ENCODE measurements at regions not wholly inside any gene's neighbourhood (a gene's known extent, or its start where the extent isn't known, plus 50 kb on each side); places are given as distances from the start of the nearest gene placed in this dataset.

DNA sequence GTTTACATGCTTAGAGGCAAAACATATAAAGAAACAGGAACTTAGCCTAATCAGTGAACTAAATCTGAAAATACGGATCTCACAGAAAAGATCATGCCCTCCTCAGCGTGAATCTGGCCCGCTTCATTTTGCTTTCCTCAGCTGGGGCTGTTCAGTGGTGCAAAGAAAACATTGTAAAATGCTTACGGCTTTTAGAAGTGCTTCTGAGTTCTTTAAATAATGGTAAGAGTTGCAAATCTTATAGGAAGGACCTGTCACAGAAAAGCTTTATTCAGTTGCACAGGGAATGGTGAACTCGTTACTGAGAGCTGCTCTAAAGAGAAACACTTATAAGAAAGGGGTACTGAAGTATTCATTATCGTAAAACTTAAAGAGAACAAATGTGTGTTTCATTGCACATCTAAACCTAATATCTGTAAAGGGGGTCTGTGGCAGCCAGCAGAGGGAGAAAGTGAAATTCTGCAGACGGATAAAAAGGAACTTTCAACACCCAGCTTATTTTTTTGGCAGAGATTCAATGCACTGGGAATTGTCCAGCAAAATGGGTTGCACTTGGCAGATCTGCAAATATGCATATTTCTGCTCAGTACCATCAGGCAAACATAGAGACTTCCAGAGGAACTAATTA, 139.2 kb upstream of the ANK2 start:
- Histone ChIP-seq H3K4me1 (ENCODE audit: insufficient read depth, low read length) (no peaks in the 10 kb centered on the region), H3K9me3 (ENCODE audit: low read depth, low read length) (no peaks in the 10 kb centered on the region), H3K27me3 (ENCODE audit: insufficient read depth, low read length) (peaks cover 4% of the 10 kb centered on the region), H3K4me3 (ENCODE audit: low read length) (no peak overlapping the region)

DNA sequence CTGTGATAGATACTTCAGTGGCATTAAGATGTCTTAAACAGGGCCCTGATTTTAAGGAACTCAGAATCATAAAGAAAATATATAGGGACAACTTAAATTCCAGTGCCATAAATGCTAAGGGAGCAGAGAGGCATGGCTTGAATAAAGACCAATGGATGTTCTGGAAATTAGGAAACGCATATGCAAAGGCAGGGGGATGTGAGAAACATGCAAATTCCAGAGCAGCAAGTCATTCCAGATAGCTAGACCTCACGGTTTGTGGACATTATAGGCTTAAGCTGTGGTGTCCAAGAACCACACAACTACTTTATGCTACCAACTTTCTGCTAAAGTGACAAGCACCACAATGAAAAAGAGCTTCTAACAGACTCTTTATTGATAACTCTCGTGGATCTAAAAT, 132.6 kb upstream of the ANK2 start:
- Histone ChIP-seq H3K4me1 (ENCODE audit: insufficient read depth, low read length) (no peaks in the 10 kb centered on the region), H3K27me3 (ENCODE audit: insufficient read depth, low read length) (no peaks in the 10 kb centered on the region), H3K4me3 (ENCODE audit: low read length) (no peak overlapping the region), H3K9me3 (ENCODE audit: low read depth, low read length) (no peaks in the 10 kb centered on the region)

DNA sequence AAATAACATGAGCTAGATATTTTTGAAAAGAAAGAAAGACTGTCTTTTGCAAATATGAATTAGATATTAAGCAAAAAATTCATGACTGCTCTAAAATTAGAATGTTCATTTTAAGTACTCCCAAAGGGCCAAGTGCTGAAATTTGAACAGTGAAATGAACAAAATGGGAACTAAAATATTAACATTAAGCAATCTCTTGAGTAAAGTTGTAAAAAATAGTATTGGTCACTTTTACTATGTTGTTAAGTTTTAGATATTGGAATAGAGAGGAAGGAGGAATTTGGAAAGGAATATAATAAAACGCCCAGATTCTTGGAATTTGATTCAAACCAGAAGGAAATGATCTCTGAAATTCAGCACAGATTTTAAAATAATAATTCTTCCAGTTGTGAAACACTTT, 125.9 kb upstream of the ANK2 start:
- no peaks in the 10 kb centered on the region for H3K27me3 ChIP-seq (ENCODE audit: insufficient read depth, low read length)

DNA sequence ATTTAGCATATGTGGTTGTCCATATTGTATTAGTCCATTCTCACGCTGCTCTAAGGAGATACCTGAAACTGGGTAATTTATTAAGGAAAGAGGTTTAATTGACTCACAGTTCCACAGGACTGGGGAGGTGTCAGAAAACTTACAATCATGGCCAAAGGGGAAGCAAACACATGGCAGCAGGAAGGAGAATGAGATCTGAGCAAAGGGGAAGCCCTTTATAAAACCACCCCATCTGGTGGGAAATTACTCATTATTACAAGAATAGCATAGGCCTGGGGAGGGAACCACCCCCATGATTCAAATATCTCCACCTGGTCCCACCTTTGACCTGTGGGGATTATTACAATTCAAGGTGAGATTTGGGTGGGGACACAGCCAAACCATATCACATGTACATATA, 122.6 kb upstream of the ANK2 start:
- Histone ChIP-seq H3K4me1 (ENCODE audit: insufficient read depth, low read length) (no peaks in the 10 kb centered on the region), H3K4me3 (ENCODE audit: low read length) (no peak overlapping the region), H3K27me3 (ENCODE audit: insufficient read depth, low read length) (no peaks in the 10 kb centered on the region), H3K9me3 (ENCODE audit: low read depth, low read length) (no peaks in the 10 kb centered on the region)

More for the DNA sequence above, 125.9 kb upstream of the ANK2 start:
- Histone ChIP-seq H3K4me3 (ENCODE audit: low read length) (no peak overlapping the region), H3K9me3 (ENCODE audit: low read depth, low read length) (no peaks in the 10 kb centered on the region), H3K4me1 (ENCODE audit: insufficient read depth, low read length) (no peaks in the 10 kb centered on the region)

DNA sequence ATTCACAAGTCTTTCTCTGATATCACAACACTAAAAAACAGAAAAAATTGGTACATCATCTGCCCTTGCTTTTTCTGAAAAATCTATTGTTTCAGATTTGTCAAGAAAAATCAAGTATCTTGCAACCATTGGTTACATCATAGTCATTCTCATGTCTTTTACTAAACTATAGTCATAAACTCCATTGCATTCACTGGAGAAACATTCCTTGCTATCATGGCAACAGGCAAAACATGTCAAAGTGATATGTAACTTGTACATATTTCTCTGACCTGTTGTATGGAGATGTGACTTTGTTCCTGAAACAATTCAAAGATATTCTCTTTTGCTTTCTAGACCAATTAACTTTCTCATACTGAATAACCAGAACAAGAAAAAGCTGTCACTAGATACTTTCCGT, 121.9 kb upstream of the ANK2 start:
- no peaks in the 10 kb centered on the region for H3K27me3 ChIP-seq (ENCODE audit: insufficient read depth, low read length)
- H3K4me3 ChIP-seq (ENCODE audit: low read length), result no peak overlapping the region
- H3K4me1 ChIP-seq (ENCODE audit: insufficient read depth, low read length), result no peaks in the 10 kb centered on the region
- H3K9me3 ChIP-seq (ENCODE audit: low read depth, low read length), result no peaks in the 10 kb centered on the region

DNA sequence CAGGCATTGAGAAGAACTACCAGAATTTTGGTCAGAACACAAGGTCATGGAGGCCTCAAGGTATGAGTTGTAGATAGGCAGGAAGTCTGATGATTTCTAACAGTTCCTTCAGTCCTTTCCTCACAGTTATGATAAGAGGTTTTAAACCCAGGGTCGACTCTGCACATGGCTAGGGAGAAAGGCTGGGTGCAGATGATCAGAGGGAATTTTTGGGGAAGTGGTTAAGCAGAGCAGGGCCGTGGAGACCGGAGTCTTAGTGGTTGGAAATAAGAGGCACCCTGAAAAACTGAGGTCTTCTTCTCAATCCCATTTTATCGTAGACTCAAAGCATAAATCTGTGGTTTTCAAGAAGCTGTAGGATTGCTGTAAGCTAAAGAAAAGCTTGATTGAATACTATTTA, 118.5 kb upstream of the ANK2 start:
- Histone ChIP-seq H3K9me3 (ENCODE audit: low read depth, low read length) (no peaks in the 10 kb centered on the region), H3K4me3 (ENCODE audit: low read length) (no peak overlapping the region), H3K27me3 (ENCODE audit: insufficient read depth, low read length) (no peaks in the 10 kb centered on the region), H3K4me1 (ENCODE audit: insufficient read depth, low read length) (no peaks in the 10 kb centered on the region)

DNA sequence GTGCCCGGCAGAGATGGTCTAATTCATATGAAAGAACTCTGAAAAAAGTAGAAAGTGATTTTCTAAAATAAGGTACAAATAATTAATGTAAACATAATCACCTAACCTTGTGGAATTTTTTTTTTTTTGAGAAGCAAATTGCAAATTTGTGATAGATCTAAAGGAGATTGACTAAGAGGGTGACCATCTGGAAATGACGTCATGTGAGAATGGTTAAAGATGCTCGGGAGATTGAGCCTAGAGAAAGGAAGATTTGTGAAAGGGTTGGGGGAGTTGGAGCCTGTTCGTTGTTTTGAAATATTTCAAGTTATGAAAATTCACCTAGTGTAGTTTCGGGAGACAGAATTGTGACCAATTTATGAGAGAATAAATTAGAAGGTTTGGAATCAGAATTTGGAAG, 115.7 kb upstream of the ANK2 start:
- no peak overlapping the region for H3K4me3 ChIP-seq (ENCODE audit: low read length)
- no peaks in the 10 kb centered on the region for H3K9me3 ChIP-seq (ENCODE audit: low read depth, low read length)
- no peaks in the 10 kb centered on the region for H3K4me1 ChIP-seq (ENCODE audit: insufficient read depth, low read length)
- no peaks in the 10 kb centered on the region for H3K27me3 ChIP-seq (ENCODE audit: insufficient read depth, low read length)

DNA sequence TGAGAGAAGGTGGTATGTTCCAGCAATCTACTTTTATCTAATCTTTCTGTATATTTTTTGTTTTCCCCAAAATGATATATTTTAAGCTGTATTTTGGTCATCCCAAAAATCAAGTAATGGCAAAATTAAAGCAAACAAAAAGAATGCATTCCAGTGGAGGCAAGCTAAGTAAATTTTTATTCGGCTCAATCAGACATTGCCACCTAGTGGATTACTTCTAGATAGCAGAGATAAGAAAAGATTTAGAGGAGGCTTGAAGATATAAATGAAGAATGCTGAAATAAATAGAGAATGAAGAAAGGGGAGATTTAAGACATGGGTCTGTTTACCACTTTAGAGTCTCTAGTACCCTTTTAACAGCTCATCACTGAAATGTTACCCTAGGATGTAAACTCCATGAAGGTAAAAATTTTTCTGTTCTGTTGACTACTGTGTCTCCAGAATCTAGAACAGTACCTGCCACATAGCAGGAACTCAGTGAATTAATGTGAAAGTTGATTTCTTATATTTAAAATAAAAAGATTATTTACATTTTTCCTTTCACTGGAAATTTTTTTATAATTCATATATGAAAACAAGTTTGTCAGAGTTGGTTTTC, 110.9 kb upstream of the ANK2 start:
- no peaks in the 10 kb centered on the region for H3K4me1 ChIP-seq (ENCODE audit: insufficient read depth, low read length)

DNA sequence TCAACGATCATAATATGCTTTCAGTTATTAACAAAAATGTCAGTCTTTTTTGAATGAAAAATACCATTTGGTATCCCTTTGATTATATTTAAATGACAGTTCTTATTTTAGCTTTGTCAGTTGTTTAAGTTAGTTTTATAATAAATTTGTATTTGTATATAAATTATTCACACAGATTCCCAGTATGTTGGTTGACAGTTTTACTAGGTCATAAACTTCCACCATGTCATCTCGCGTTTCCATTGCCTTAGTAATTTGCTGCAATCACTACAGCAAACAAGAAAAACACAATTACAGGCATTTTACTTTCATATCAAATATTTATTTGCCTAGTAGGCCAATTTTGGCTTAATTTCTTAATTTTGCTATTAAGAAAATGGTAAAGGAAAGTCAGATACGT, 109.6 kb upstream of the ANK2 start:
- no peaks in the 10 kb centered on the region for H3K9me3 ChIP-seq (ENCODE audit: low read depth, low read length)
- H3K4me3 ChIP-seq (ENCODE audit: low read length), result no peak overlapping the region
- H3K4me1 ChIP-seq (ENCODE audit: insufficient read depth, low read length), result no peaks in the 10 kb centered on the region
- H3K27me3 ChIP-seq (ENCODE audit: insufficient read depth, low read length), result peaks cover 10% of the 10 kb centered on the region

More for the DNA sequence above, 110.9 kb upstream of the ANK2 start:
- no peak overlapping the region for H3K4me3 ChIP-seq (ENCODE audit: low read length)
- H3K27me3 ChIP-seq (ENCODE audit: insufficient read depth, low read length), result peaks cover 7% of the 10 kb centered on the region
- H3K9me3 ChIP-seq (ENCODE audit: low read depth, low read length), result no peaks in the 10 kb centered on the region

DNA sequence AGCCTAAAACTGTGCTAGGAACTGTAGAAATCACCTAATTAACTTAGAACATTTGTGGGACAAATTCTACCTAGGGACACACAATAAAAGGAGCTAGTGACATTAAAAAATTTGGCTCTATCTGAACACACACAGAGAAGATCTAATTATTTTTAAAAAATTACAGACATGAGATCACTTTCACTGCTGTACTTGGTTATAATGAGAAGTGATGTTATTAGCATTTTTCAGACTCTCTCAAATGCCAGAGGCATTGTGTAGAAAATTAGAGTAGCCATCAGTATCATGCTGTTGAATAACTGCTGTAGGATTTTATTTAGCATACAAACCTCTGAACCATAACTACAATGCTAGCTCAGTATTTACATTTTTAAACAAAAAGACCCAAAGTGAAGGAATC, 109.1 kb upstream of the ANK2 start:
- no peaks in the 10 kb centered on the region for H3K9me3 ChIP-seq (ENCODE audit: low read depth, low read length)
- no peaks in the 10 kb centered on the region for H3K4me1 ChIP-seq (ENCODE audit: insufficient read depth, low read length)
- peaks cover 10% of the 10 kb centered on the region for H3K27me3 ChIP-seq (ENCODE audit: insufficient read depth, low read length)
- H3K4me3 ChIP-seq (ENCODE audit: low read length), result no peak overlapping the region

DNA sequence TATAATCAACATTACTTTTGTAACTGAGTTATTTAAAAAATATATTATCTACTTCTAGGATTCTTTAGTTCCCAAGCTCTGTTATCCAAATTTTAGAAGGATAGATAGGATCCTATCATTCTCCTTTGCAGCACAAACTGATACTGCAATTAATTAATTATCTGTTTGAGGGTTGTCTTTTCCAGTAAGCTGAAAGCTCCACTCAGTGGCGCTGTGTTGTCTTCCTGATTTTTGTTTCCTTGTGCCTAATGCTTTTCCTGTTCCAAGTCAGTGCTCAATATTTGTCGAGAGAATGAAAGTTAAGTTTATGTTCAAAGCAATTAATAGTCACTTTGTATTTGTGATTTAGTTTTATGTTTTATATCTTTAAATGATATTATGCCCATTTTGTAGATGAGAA, 107.4 kb upstream of the ANK2 start:
- Histone ChIP-seq H3K4me3 (ENCODE audit: low read length) (no peak overlapping the region), H3K4me1 (ENCODE audit: insufficient read depth, low read length) (no peaks in the 10 kb centered on the region), H3K9me3 (ENCODE audit: low read depth, low read length) (no peaks in the 10 kb centered on the region), H3K27me3 (ENCODE audit: insufficient read depth, low read length) (peaks cover 10% of the 10 kb centered on the region)

DNA sequence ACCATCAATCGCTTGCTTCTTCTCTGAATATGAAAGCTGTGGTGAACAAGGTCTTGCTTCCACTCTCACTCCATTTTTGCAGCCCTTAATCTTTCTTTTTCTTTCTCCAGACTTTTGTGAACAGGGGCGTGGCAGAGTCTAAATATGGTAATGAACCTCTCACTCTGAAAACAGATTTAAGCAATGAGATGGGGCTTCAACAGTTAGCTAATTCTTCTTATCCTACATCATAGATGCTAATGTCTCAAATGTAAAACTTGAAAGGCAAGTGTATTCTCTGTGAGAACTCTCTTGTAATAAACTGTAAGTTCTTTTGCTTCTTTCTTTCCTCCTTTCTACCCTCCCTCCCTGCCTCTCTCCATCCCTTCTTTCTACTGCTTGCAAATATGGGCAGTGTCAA, 106.5 kb upstream of the ANK2 start:
- no peaks in the 10 kb centered on the region for H3K9me3 ChIP-seq (ENCODE audit: low read depth, low read length)
- no peak overlapping the region for H3K4me3 ChIP-seq (ENCODE audit: low read length)
- peaks cover 10% of the 10 kb centered on the region for H3K27me3 ChIP-seq (ENCODE audit: insufficient read depth, low read length)
- no peaks in the 10 kb centered on the region for H3K4me1 ChIP-seq (ENCODE audit: insufficient read depth, low read length)

DNA sequence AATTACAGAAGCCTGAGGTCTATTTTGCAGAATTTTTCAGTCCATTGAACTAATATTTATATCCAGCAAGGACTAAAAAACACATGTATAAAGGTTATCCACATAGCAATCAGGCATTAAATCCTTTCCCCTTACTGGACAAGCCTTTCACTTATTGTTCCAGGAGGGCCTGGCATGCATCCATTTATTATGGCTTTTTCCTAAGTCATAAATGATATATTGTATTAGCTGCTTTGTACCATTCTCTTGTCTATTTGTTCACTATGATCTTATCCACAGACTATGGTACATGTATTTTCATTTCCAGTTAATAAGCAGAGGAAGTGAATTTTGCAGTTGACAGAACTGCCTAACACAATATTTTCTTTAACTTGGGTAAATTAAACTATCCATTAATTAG, 105.4 kb upstream of the ANK2 start:
- H3K27me3 ChIP-seq (ENCODE audit: insufficient read depth, low read length), result peaks cover 10% of the 10 kb centered on the region
- no peak overlapping the region for H3K4me3 ChIP-seq (ENCODE audit: low read length)
- no peaks in the 10 kb centered on the region for H3K4me1 ChIP-seq (ENCODE audit: insufficient read depth, low read length)
- no peaks in the 10 kb centered on the region for H3K9me3 ChIP-seq (ENCODE audit: low read depth, low read length)

DNA sequence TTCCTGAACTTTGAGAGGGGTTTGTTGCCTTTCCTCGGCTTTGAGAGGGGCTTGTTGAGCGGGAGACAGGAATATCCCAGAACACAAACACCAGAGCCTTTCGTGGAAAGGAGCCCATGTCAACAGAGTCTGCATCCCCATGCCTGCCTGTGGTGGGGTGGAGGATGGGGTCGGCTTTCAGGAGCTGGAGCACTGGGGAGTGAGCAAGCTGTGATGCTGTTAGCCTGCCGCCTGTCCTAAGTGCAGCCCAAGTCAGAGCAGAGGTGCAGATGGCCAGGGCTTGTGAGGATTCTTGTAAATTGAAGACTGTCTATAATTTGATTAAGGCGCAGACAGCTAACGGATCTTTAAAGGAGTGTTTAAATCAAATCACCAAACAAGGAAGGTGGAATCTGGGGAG, 103.3 kb upstream of the ANK2 start:
- Histone ChIP-seq H3K4me1 (ENCODE audit: insufficient read depth, low read length) (no peaks in the 10 kb centered on the region), H3K27me3 (ENCODE audit: insufficient read depth, low read length) (peaks cover 7% of the 10 kb centered on the region), H3K4me3 (ENCODE audit: low read length) (no peak overlapping the region), H3K9me3 (ENCODE audit: low read depth, low read length) (no peaks in the 10 kb centered on the region)

DNA sequence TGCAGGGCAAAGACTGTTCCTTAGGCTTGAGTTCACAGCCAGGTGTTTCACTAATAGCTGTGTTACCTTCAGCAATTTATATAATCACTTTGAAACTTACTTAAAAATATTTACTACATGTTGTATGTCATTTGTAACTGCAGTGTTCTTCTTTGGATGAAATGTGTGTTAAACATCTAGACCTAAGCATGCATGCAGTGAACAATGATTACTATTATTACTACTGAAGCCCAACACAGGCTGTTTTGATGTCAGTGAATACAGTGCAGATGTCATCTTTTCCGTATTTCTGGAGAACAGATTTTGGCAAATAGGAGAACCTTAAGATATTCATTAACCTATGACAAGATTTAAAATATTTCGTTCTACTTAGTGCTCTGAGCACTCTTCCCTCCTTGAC, 101.8 kb upstream of the ANK2 start:
- Histone ChIP-seq H3K4me1 (ENCODE audit: insufficient read depth, low read length) (no peaks in the 10 kb centered on the region), H3K4me3 (ENCODE audit: low read length) (no peak overlapping the region), H3K9me3 (ENCODE audit: low read depth, low read length) (no peaks in the 10 kb centered on the region), H3K27me3 (ENCODE audit: insufficient read depth, low read length) (peaks cover 10% of the 10 kb centered on the region)

All from mononuclear cell (primary cell).